ENCODE measurements at regions not wholly inside any gene's neighbourhood (a gene's known extent, or its start where the extent isn't known, plus 50 kb on each side); places are given as distances from the start of the nearest gene placed in this dataset.

DNA sequence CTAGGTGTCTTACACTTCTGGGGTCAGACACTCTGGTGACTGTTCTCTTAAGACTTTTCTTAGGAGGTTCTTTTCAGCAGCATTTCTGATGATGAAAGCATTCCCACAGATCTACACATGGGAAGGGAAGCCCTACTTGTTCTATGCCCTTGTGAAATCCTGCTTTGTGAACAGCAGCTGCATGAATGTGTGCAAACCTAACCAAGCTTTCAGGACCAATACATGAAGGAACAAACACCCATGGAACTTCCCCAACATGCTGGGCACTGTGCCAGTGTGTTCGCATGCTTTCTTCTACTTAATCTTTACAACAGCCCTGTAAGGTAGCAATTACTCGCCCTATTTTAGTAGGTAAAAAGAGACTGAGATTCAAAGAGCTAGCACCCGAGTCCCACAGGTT, 439.9 kb upstream of the KLF4 start:
- H3K9me3 ChIP-seq, result no peaks in the 10 kb centered on the region
- H3K27me3 ChIP-seq, result no peaks in the 10 kb centered on the region
- whole genome bisulfite sequencing (ENCODE audit: insufficient coverage, low coverage, low lambda C conversion rate, missing lambda C conversion rate), result 63% methylated on average over 1 of the region's 3 CpGs
- intact Hi-C loops (cut with DNase I), result no loop called here
- no peaks in the 10 kb centered on the region for H3K4me1 ChIP-seq
- H3K4me3 ChIP-seq, result no peak overlapping the region
- no peak for TF ChIP-seq POLR2A (IDR thresholded peaks at IDR 0.05)
- TF ChIP-seq, protein P1, sequence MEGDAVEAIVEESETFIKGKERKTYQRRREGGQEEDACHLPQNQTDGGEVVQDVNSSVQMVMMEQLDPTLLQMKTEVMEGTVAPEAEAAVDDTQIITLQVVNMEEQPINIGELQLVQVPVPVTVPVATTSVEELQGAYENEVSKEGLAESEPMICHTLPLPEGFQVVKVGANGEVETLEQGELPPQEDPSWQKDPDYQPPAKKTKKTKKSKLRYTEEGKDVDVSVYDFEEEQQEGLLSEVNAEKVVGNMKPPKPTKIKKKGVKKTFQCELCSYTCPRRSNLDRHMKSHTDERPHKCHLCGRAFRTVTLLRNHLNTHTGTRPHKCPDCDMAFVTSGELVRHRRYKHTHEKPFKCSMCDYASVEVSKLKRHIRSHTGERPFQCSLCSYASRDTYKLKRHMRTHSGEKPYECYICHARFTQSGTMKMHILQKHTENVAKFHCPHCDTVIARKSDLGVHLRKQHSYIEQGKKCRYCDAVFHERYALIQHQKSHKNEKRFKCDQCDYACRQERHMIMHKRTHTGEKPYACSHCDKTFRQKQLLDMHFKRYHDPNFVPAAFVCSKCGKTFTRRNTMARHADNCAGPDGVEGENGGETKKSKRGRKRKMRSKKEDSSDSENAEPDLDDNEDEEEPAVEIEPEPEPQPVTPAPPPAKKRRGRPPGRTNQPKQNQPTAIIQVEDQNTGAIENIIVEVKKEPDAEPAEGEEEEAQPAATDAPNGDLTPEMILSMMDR (IDR thresholded peaks at IDR 0.05), result no peak
- DNase-seq, result peak in 2 of 3 donors; percentile 36 to 49
- no peak overlapping the region for H3K27ac ChIP-seq
- peak; percentile 16 to 47 (median 41) for ATAC-seq
- no peaks in the 10 kb centered on the region for H3K36me3 ChIP-seq

DNA sequence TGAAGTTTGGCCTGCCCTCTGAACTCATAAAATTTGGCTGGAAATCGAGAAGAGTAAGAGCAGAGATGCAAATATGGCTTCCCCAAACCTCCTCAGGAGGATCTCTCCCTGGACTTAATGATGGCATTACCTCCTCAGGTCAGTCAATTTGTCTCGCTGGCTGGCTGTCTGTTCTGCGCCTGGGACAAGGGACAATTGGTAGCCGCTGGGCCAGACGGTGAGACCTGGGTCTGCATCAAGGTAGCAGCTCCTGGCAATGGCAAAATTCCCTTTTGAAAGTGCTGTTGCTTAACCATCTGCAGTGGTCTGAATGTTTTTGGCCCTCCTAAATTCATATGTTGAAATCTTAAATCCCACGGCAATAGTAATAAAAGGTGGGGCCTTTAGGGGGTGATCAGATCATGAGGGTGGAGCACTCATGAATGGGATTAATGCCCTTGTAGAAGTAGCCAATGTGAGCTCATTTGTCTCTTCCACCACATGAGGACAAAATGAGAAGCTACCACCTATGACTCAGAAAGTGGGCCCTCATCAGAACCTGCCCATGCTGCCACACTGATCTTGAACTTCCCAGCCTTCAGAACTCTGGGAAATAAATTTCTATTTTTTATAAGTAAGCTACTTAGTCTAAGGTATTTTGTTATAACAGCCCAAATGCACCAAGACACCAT, 439.3 kb upstream of the KLF4 start:
- Histone ChIP-seq H3K4me1 (no peaks in the 10 kb centered on the region), H3K36me3 (no peaks in the 10 kb centered on the region), H3K27ac (no peak overlapping the region), H3K4me3 (no peak overlapping the region), H3K9me3 (no peaks in the 10 kb centered on the region), H3K27me3 (no peaks in the 10 kb centered on the region)
- WGBS (ENCODE audit: insufficient coverage, low coverage, low lambda C conversion rate, missing lambda C conversion rate), result 78% methylated on average over 6 of the region's 6 CpGs
- no peak for TF ChIP-seq POLR2A (IDR thresholded peaks at IDR 0.05)
- TF ChIP-seq, protein P1 (IDR thresholded peaks at IDR 0.05), result no peak
- intact Hi-C loops (cut with DNase I), result no loop called here
- DNase-seq, result no peak
- no peak for ATAC-seq

DNA sequence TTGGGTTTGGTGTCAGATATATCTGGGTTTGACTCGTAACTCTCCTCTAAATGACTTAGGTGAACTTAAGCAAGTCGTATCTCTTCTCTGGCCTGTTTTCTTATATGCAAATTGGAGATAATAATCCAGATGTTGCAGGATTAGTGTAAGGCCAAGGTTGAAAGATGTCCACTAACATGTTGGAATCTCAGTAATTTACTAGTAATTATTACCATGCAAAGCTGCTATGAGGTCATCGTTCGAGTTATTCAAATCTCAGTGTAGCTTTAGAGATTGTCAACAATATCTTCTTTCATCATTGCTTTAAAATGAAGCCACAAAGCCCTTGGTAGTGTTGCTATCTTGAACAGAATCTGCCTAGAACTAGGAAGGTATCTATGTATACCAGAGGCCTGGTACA, 437.7 kb upstream of the KLF4 start:
- 91% methylated on average over 4 of the region's 4 CpGs for WGBS (ENCODE audit: insufficient coverage, low coverage, low lambda C conversion rate, missing lambda C conversion rate)
- TF ChIP-seq, protein P1 (IDR thresholded peaks at IDR 0.05), result no peak
- TF ChIP-seq POLR2A (IDR thresholded peaks at IDR 0.05), result no peak
- Histone ChIP-seq H3K4me3 (no peak overlapping the region), H3K4me1 (no peaks in the 10 kb centered on the region), H3K9me3 (no peaks in the 10 kb centered on the region), H3K27me3 (no peaks in the 10 kb centered on the region), H3K27ac (no peak overlapping the region), H3K36me3 (no peaks in the 10 kb centered on the region)
- ATAC-seq, result no peak
- intact Hi-C loops (cut with DNase I), result no loop called here
- no peak for DNase-seq

DNA sequence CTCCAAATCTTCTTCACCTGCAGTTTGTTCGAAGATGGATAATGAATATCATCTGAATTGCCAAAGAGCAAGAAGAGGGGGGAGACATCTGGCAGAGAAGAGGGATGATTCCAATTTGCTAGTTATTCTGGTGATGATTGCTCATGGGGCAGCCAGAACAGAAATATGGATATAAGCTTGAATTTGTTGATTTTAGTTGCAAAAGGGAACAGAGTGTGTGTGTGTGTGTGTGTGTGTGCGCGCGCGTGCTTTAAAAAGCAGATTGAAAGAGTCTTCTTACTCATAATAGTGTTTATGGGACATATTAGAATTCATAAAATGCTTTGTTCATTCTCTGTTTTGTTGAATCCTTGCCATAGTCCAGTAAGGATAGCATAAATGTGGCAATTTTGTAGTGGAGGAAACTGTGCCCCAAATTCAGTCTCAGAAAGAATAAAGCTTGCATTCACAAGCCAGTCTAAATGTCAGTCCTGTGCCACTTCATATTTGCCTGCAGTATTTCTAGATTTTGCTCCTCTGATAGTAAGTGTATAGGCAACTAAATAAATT, 436.3 kb upstream of the KLF4 start:
- Histone ChIP-seq H3K4me1 (no peaks in the 10 kb centered on the region), H3K27ac (no peak overlapping the region), H3K4me3 (no peak overlapping the region), H3K9me3 (no peaks in the 10 kb centered on the region), H3K36me3 (no peaks in the 10 kb centered on the region), H3K27me3 (no peaks in the 10 kb centered on the region)
- no peak for DNase-seq
- intact Hi-C loops (cut with DNase I), result no loop called here
- TF ChIP-seq POLR2A (IDR thresholded peaks at IDR 0.05), result no peak
- TF ChIP-seq, protein P1 (IDR thresholded peaks at IDR 0.05), result no peak
- 71% methylated on average over 5 of the region's 5 CpGs for WGBS (ENCODE audit: insufficient coverage, low coverage, low lambda C conversion rate, missing lambda C conversion rate)
- ATAC-seq, result no peak

Data from right lobe of liver (tissue), 6 donors.